HG03039 (cell line): ENCODE measurements at regions not wholly inside any gene's neighbourhood (a gene's known extent, or its start where the extent isn't known, plus 50 kb on each side); places are given as distances from the start of the nearest gene placed in this dataset.
"Not testable (repeated sequence)": the region's sequence is repeated elsewhere in the genome, so short reads cannot be mapped to it uniquely, and the experiment has no call there.

ENCODE experiments used
- ATAC-seq: cut with Tn5 transposase; IDR thresholded peaks from one replicate; pipeline ENCODE4 v1.9.1; 2021; ENCODE audit warnings: mild to moderate bottlenecking, moderate library complexity; ENCODE audit not compliant: unreplicated experiment

GRCh38 chr4:79747252-79747651 lies 325.8 kb downstream of the ANTXR2 start:
- ATAC-seq = no peak

- no peak for ATAC-seq
Measured at GRCh38 chr4:79743014-79743413, 330.0 kb downstream of the ANTXR2 start.

- no peak for ATAC-seq
Measured at GRCh38 chr4:79739912-79740311, 331.9 kb upstream of the GK2 start.

- ATAC-seq = no peak
Measured at GRCh38 chr4:79723507-79723906, 315.5 kb upstream of the GK2 start.

GRCh38 chr4:79700356-79700755 lies 292.3 kb upstream of the GK2 start:
- no peak for ATAC-seq

- ATAC-seq = no peak
Measured at GRCh38 chr4:79697444-79697843, 289.4 kb upstream of the GK2 start.

- ATAC-seq = not testable (repeated sequence)
Measured at GRCh38 chr4:79696534-79696933, 288.5 kb upstream of the GK2 start.

- ATAC-seq = no peak
Measured at GRCh38 chr4:79695848-79696247, 287.8 kb upstream of the GK2 start.

- no peak for ATAC-seq
Measured at GRCh38 chr4:79689740-79690139, 281.7 kb upstream of the GK2 start.

- ATAC-seq = no peak
Measured at GRCh38 chr4:79688691-79689090, 280.7 kb upstream of the GK2 start.

GRCh38 chr4:79687006-79687405 lies 279.0 kb upstream of the GK2 start:
- ATAC-seq = no peak

- no peak for ATAC-seq
Measured at GRCh38 chr4:79685542-79685941, 277.5 kb upstream of the GK2 start.

- ATAC-seq = no peak
Measured at GRCh38 chr4:79684516-79684915, 276.5 kb upstream of the GK2 start.

- no peak for ATAC-seq
Measured at GRCh38 chr4:79682801-79683530, 274.9 kb upstream of the GK2 start.

- no peak for ATAC-seq
Measured at GRCh38 chr4:79682161-79682560, 274.1 kb upstream of the GK2 start.

GRCh38 chr4:79679859-79680258 lies 271.8 kb upstream of the GK2 start:
- no peak for ATAC-seq

- no peak for ATAC-seq
Measured at GRCh38 chr4:79678472-79679202, 270.6 kb upstream of the GK2 start.

GRCh38 chr4:79676705-79677104 lies 268.7 kb upstream of the GK2 start:
- ATAC-seq = no peak

GRCh38 chr4:79674906-79675305 lies 266.9 kb upstream of the GK2 start:
- ATAC-seq = not testable (repeated sequence)

- no peak for ATAC-seq
Measured at GRCh38 chr4:79673898-79674297, 265.9 kb upstream of the GK2 start.

- ATAC-seq = no peak
Measured at GRCh38 chr4:79673377-79673776, 265.3 kb upstream of the GK2 start.

- ATAC-seq = no peak
Measured at GRCh38 chr4:79666875-79667274, 258.8 kb upstream of the GK2 start.
